ENCODE measurements at regions not wholly inside any gene's neighbourhood (a gene's known extent, or its start where the extent isn't known, plus 50 kb on each side); places are given as distances from the start of the nearest gene placed in this dataset.

GRCh38 chr2:221334481-221335218, 237.5 kb downstream of the EPHA4 start:
- DNase-seq (ENCODE audit: low spot score in 2 of 2) (no peak), ATAC-seq (no peak)
- Mint-ChIP-seq H3K9me3 (peaks cover 3% of the 10 kb centered on the region), H3K36me3 (no peaks in the 10 kb centered on the region), H3K4me1 (no peaks in the 10 kb centered on the region), H3K4me3 (no peak overlapping the region), H3K27ac (no peak overlapping the region)

GRCh38 chr2:221335219-221335752, 236.8 kb downstream of the EPHA4 start:
- no peak for ATAC-seq
- no peak overlapping the region for H3K4me3 Mint-ChIP-seq
- no peaks in the 10 kb centered on the region for H3K36me3 Mint-ChIP-seq
- no peaks in the 10 kb centered on the region for H3K4me1 Mint-ChIP-seq
- H3K27ac Mint-ChIP-seq, result no peak overlapping the region
- DNase-seq (ENCODE audit: low spot score in 2 of 2), result no peak
- H3K9me3 Mint-ChIP-seq, result peaks cover 3% of the 10 kb centered on the region

GRCh38 chr2:221336967-221337366, 235.1 kb downstream of the EPHA4 start:
- Mint-ChIP-seq H3K4me1 (no peaks in the 10 kb centered on the region), H3K4me3 (no peak overlapping the region), H3K36me3 (no peaks in the 10 kb centered on the region), H3K9me3 (peaks cover 3% of the 10 kb centered on the region), H3K27ac (no peak overlapping the region)
- no peak for ATAC-seq
- no peak for DNase-seq (ENCODE audit: low spot score in 2 of 2)

GRCh38 chr2:221337957-221338685, 234.0 kb downstream of the EPHA4 start:
- Mint-ChIP-seq H3K9me3 (no peaks in the 10 kb centered on the region), H3K27ac (no peak overlapping the region), H3K4me3 (no peak overlapping the region), H3K4me1 (no peaks in the 10 kb centered on the region), H3K36me3 (no peaks in the 10 kb centered on the region)
- DNase-seq (ENCODE audit: low spot score in 2 of 2) (no peak), ATAC-seq (no peak)

- DNase-seq (ENCODE audit: low spot score in 2 of 2), result no peak
- ATAC-seq, result no peak
- no peaks in the 10 kb centered on the region for H3K4me1 Mint-ChIP-seq
- no peaks in the 10 kb centered on the region for H3K9me3 Mint-ChIP-seq
- H3K27ac Mint-ChIP-seq, result no peak overlapping the region
- H3K36me3 Mint-ChIP-seq, result no peaks in the 10 kb centered on the region
- H3K4me3 Mint-ChIP-seq, result no peak overlapping the region
Measured at GRCh38 chr2:221342388-221342787, 229.7 kb downstream of the EPHA4 start.

GRCh38 chr2:221343524-221343923, 228.6 kb downstream of the EPHA4 start:
- no peak overlapping the region for H3K4me3 Mint-ChIP-seq
- DNase-seq (ENCODE audit: low spot score in 2 of 2) (no peak), ATAC-seq (no peak)
- no peak overlapping the region for H3K27ac Mint-ChIP-seq
- no peaks in the 10 kb centered on the region for H3K4me1 Mint-ChIP-seq
- no peaks in the 10 kb centered on the region for H3K9me3 Mint-ChIP-seq
- no peaks in the 10 kb centered on the region for H3K36me3 Mint-ChIP-seq

- Mint-ChIP-seq H3K4me3 (no peak overlapping the region), H3K36me3 (no peaks in the 10 kb centered on the region), H3K9me3 (no peaks in the 10 kb centered on the region), H3K27ac (no peak overlapping the region), H3K4me1 (no peaks in the 10 kb centered on the region)
- ATAC-seq (no peak), DNase-seq (ENCODE audit: low spot score in 2 of 2) (no peak)
Measured at GRCh38 chr2:221345516-221345915, 226.6 kb downstream of the EPHA4 start.

- Mint-ChIP-seq H3K4me3 (no peak overlapping the region), H3K36me3 (no peaks in the 10 kb centered on the region), H3K4me1 (no peaks in the 10 kb centered on the region), H3K27ac (no peak overlapping the region), H3K9me3 (no peaks in the 10 kb centered on the region)
- DNase-seq (ENCODE audit: low spot score in 2 of 2), result no peak
- ATAC-seq, result no peak
Measured at GRCh38 chr2:221346411-221346810, 225.7 kb downstream of the EPHA4 start.

GRCh38 chr2:221347471-221347870, 224.6 kb downstream of the EPHA4 start:
- H3K36me3 Mint-ChIP-seq, result no peaks in the 10 kb centered on the region
- H3K9me3 Mint-ChIP-seq, result no peaks in the 10 kb centered on the region
- H3K27ac Mint-ChIP-seq, result no peak overlapping the region
- H3K4me1 Mint-ChIP-seq, result no peaks in the 10 kb centered on the region
- DNase-seq (ENCODE audit: low spot score in 2 of 2), result no peak
- H3K4me3 Mint-ChIP-seq, result no peak overlapping the region
- ATAC-seq, result no peak

- H3K4me1 Mint-ChIP-seq, result no peaks in the 10 kb centered on the region
- DNase-seq (ENCODE audit: low spot score in 2 of 2), result no peak
Measured at GRCh38 chr2:221350616-221351015, 221.5 kb downstream of the EPHA4 start.

GRCh38 chr2:221353201-221353600, 218.9 kb downstream of the EPHA4 start:
- H3K27ac Mint-ChIP-seq, result no peak overlapping the region
- DNase-seq (ENCODE audit: low spot score in 2 of 2) (no peak), ATAC-seq (no peak)
- no peaks in the 10 kb centered on the region for H3K4me1 Mint-ChIP-seq
- H3K9me3 Mint-ChIP-seq, result no peaks in the 10 kb centered on the region
- H3K4me3 Mint-ChIP-seq, result no peak overlapping the region
- no peaks in the 10 kb centered on the region for H3K36me3 Mint-ChIP-seq

More at GRCh38 chr2:221350616-221351015, 221.5 kb downstream of the EPHA4 start:
- Mint-ChIP-seq H3K4me3 (no peak overlapping the region), H3K36me3 (no peaks in the 10 kb centered on the region), H3K9me3 (no peaks in the 10 kb centered on the region), H3K27ac (no peak overlapping the region)
- no peak for ATAC-seq

GRCh38 chr2:221360312-221360711, 211.8 kb downstream of the EPHA4 start:
- H3K27ac Mint-ChIP-seq, result no peak overlapping the region
- no peaks in the 10 kb centered on the region for H3K4me1 Mint-ChIP-seq
- DNase-seq (ENCODE audit: low spot score in 2 of 2) (no peak), ATAC-seq (no peak)
- H3K36me3 Mint-ChIP-seq, result no peaks in the 10 kb centered on the region
- H3K9me3 Mint-ChIP-seq, result no peaks in the 10 kb centered on the region
- H3K4me3 Mint-ChIP-seq, result no peak overlapping the region

- no peaks in the 10 kb centered on the region for H3K36me3 Mint-ChIP-seq
- ATAC-seq, result no peak
- H3K4me1 Mint-ChIP-seq, result no peaks in the 10 kb centered on the region
- H3K4me3 Mint-ChIP-seq, result no peak overlapping the region
- no peak overlapping the region for H3K27ac Mint-ChIP-seq
- H3K9me3 Mint-ChIP-seq, result no peaks in the 10 kb centered on the region
- DNase-seq (ENCODE audit: low spot score in 2 of 2), result no peak
Measured at GRCh38 chr2:221360742-221361141, 211.4 kb downstream of the EPHA4 start.

- H3K4me1 Mint-ChIP-seq, result no peaks in the 10 kb centered on the region
- H3K36me3 Mint-ChIP-seq, result no peaks in the 10 kb centered on the region
- no peak overlapping the region for H3K4me3 Mint-ChIP-seq
- H3K9me3 Mint-ChIP-seq, result no peaks in the 10 kb centered on the region
- no peak overlapping the region for H3K27ac Mint-ChIP-seq
- DNase-seq (ENCODE audit: low spot score in 2 of 2), result no peak
- no peak for ATAC-seq
Measured at GRCh38 chr2:221361633-221362032, 210.5 kb downstream of the EPHA4 start.

GRCh38 chr2:221364672-221365071, 207.4 kb downstream of the EPHA4 start:
- no peak overlapping the region for H3K4me3 Mint-ChIP-seq
- DNase-seq (ENCODE audit: low spot score in 2 of 2) (no peak), ATAC-seq (no peak)
- no peaks in the 10 kb centered on the region for H3K9me3 Mint-ChIP-seq
- no peak overlapping the region for H3K27ac Mint-ChIP-seq
- no peaks in the 10 kb centered on the region for H3K36me3 Mint-ChIP-seq
- H3K4me1 Mint-ChIP-seq, result no peaks in the 10 kb centered on the region

Measured in stimulated activated effector memory CD8-positive, alpha-beta T cell treated with anti-CD3 and anti-CD28 coated beads, Interleukin-12 subunit alpha, Interleukin-12 subunit beta, amount 100 ng/mL, for 72 hours (primary cell).